Endothelial cell of umbilical vein (primary cell): ENCODE measurements at regions not wholly inside any gene's neighbourhood (a gene's known extent, or its start where the extent isn't known, plus 50 kb on each side); places are given as distances from the start of the nearest gene placed in this dataset.
"Not testable (repeated sequence)": the region's sequence is repeated elsewhere in the genome, so short reads cannot be mapped to it uniquely, and the experiment has no call there.

Experiments
- BruUV-seq: library from RNA; stranded (reverse); fragments of 400-500 nt; replicated peaks from 2 replicates; lab custom pipeline; 2021; lab: Mats Ljungman, UMichigan
- CTCF ChIA-PET: fragments of 300-600, 350-600 bp; sonication (Branson Sonifier 250); formaldehyde crosslinking; loops from one replicate; lab custom pipeline; 2021; ENCODE audit warnings: antibody characterized with exemption, inconsistent platforms; lab: Charles Lee
- POLR2A ChIA-PET: fragments of 300-600, 350-600 bp; sonication (Branson Sonifier 250); formaldehyde crosslinking; loops from one replicate; lab custom pipeline; 2021; ENCODE audit warnings: antibody characterized with exemption, inconsistent platforms; lab: Charles Lee
- DNase-seq: peaks from one replicate; pipeline ENCODE4 v3.0.0-alpha.2; 2011; ENCODE audit warnings: low read depth, low spot score
- FAIRE-seq: peaks from 2 replicates; lab custom pipeline; 2011; peaks lifted over from hg19 to GRCh38; lab: Jason Lieb, UNC
- H2AFZ ChIP-seq: 2 replicates; pipeline ENCODE4 v1.6.0; 2012; ENCODE audit warnings: low read depth, low read length, control low read depth, inconsistent platforms
- H3K27ac ChIP-seq: 2 replicates; pipeline ENCODE4 v1.5.1; 2011; ENCODE audit warnings: low read depth, mild to moderate bottlenecking, control low read depth, low read length, moderate library complexity; ENCODE audit not compliant: insufficient read depth
- H3K27me3 ChIP-seq, 2 experiments: 2 replicates each; pipeline versions ENCODE4 v1.6.0 to v1.6.1; 2011; ENCODE audit warnings: low read length in 2 of 2, mixed read lengths in 1 of 2; ENCODE audit not compliant: control insufficient read depth in 2 of 2, insufficient read depth in 2 of 2
- H3K36me3 ChIP-seq, 2 experiments: 2 replicates in 1 of 2; 3 replicates in 1 of 2; pipeline ENCODE4 v1.5.1; 2011; ENCODE audit warnings: low read length in 2 of 2, mild to moderate bottlenecking in 1 of 2, moderate library complexity in 1 of 2; ENCODE audit not compliant: control insufficient read depth in 2 of 2, insufficient read depth in 2 of 2; ENCODE audit errors: extremely low read depth in 1 of 2
- H3K4me1 ChIP-seq: 3 replicates; pipeline ENCODE4 v1.5.1; 2011; ENCODE audit warnings: mild to moderate bottlenecking, low read length; ENCODE audit not compliant: control insufficient read depth, insufficient read depth; ENCODE audit errors: extremely low read depth
- H3K4me2 ChIP-seq: 2 replicates; pipeline ENCODE4 v1.6.1; 2011; ENCODE audit warnings: low read length, control low read depth, mixed read lengths; ENCODE audit not compliant: insufficient read depth
- H3K4me3 ChIP-seq, 3 experiments: fragments of 200-600 bp in 1 of 3; sonication (generic), shearing (Covaris generic) in 1 of 3; replicated peaks in 1 of 3; 2 replicates each; pipeline ENCODE4 v1.5.1; 2011 to 2016; ENCODE audit warnings: control low read depth in 3 of 3, low read length in 3 of 3, mild to moderate bottlenecking in 2 of 3, inconsistent platforms in 1 of 3, low read depth in 1 of 3, moderate library complexity in 1 of 3; ENCODE audit not compliant: insufficient read depth in 1 of 3
- H3K79me2 ChIP-seq: 2 replicates; pipeline ENCODE4 v1.6.0; 2012; ENCODE audit warnings: low read length, inconsistent platforms; ENCODE audit not compliant: control insufficient read depth, insufficient read depth
- H3K9ac ChIP-seq: replicated peaks from 2 replicates; pipeline ENCODE3; 2011; ENCODE audit warnings: low read length, control low read depth; ENCODE audit not compliant: insufficient read depth; ENCODE audit errors: extremely low read depth
- H3K9me1 ChIP-seq: replicated peaks from 3 replicates; pipeline ENCODE4 v1.6.0; 2011; ENCODE audit warnings: mild to moderate bottlenecking, low read length; ENCODE audit not compliant: control insufficient read depth, insufficient read depth; ENCODE audit errors: extremely low read depth
- H3K9me3 ChIP-seq: replicated peaks from 2 replicates; pipeline ENCODE4 v1.5.1; 2012; ENCODE audit warnings: low read length, inconsistent platforms; ENCODE audit not compliant: control insufficient read depth, insufficient read depth
- H4K20me1 ChIP-seq: replicated peaks from 2 replicates; pipeline ENCODE3; 2011; ENCODE audit warnings: mild to moderate bottlenecking, low read length; ENCODE audit not compliant: control insufficient read depth, insufficient read depth; ENCODE audit errors: extremely low read depth
- EZH2 ChIP-seq: IDR thresholded peaks from 2 replicates; pipeline ENCODE4 v1.6.1; 2012; ENCODE audit warnings: borderline replicate concordance, low read depth, mild to moderate bottlenecking, moderate library complexity, low read length, inconsistent platforms; ENCODE audit not compliant: severe bottlenecking
- FOS ChIP-seq: IDR thresholded peaks from 2 replicates; pipeline ENCODE4 v1.6.1; 2011; ENCODE audit warnings: mild to moderate bottlenecking, low read length, moderate library complexity, borderline replicate concordance; ENCODE audit not compliant: insufficient read depth
- GATA2 ChIP-seq: IDR thresholded peaks from 2 replicates; pipeline ENCODE4 v1.7.0; 2011; ENCODE audit warnings: low read depth, mild to moderate bottlenecking, moderate library complexity, mixed read lengths, low read length; ENCODE audit not compliant: insufficient read length, insufficient read depth
- JUN ChIP-seq: IDR thresholded peaks from 2 replicates; pipeline ENCODE4 v1.6.1; 2011; ENCODE audit warnings: borderline replicate concordance, low read depth; ENCODE audit not compliant: insufficient read length, insufficient read depth
- MYC ChIP-seq: IDR thresholded peaks from one replicate; pipeline ENCODE4 v1.6.1; 2011; ENCODE audit warnings: mild to moderate bottlenecking, low read depth, low read length
- POLR2A ChIP-seq: IDR thresholded peaks from 2 replicates; pipeline ENCODE4 v1.6.1; 2012; ENCODE audit warnings: low read depth, mild to moderate bottlenecking, control low read depth, low read length
- POLR2AphosphoS5 ChIP-seq: IDR thresholded peaks from 2 replicates; pipeline ENCODE4 v1.6.1; 2012; ENCODE audit warnings: low read depth, mild to moderate bottlenecking, control low read depth, low read length, moderate library complexity; ENCODE audit not compliant: insufficient read depth
- dilution Hi-C: fragments of 300-500 bp; cut with MboI; formaldehyde crosslinking; loops from one replicate; pipeline ENCODE4 v1.15.0; 2019; ENCODE audit warnings: low sequenced_read_pairs; ENCODE audit not compliant: extremely low pct_ligation_motif_present
- intact Hi-C: fragments of 100-400 bp; cut with micrococcal nuclease; formaldehyde crosslinking; loops from one replicate; pipeline ENCODE4 v1.10.0; 2022
- TF ChIP-seq, protein P1 (sequence below), 2 donors: IDR thresholded peaks; 1 replicate in 1 of 2; 2 replicates in 1 of 2; pipeline ENCODE4 v1.5.1; 2011; ENCODE audit warnings: low read length in 2 of 2, mild to moderate bottlenecking in 2 of 2, moderate library complexity in 2 of 2, control low read depth in 1 of 2, inconsistent platforms in 1 of 2, low read depth in 1 of 2; ENCODE audit not compliant: insufficient read depth in 1 of 2; ENCODE audit errors: extremely low read depth in 1 of 2
- TF ChIP-seq, protein P2 (sequence below): IDR thresholded peaks from 2 replicates; pipeline ENCODE4 v1.6.1; 2011; ENCODE audit not compliant: insufficient read depth, insufficient read length

DNA sequence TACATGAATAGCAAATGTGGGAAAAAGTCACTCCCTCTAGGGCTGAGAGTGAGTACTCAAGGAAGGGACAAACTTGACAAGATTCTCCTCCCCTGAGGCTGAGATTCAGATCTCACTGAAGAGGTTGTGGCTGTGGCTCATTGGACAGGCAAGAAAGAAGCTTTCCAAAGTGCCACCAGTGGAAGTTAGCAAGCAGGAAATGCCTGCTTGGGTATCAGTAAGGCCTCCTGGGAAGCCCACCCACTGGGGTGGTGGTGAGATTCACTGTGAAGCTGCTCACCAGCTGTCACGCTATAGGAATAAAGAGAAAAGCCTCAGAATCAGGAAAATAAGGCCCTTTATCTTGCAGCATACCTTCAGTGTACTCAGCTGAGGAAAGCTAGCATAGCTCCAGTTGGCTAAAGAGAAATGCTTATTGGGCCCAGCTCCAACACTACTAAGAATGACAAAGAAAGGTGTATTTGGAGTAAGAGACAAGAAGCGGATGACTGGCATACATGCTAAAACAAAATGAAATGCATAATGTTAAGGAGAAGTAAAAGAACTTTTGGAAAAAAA, 274.4 kb upstream of the TOM1L1 start:
- no peaks in the 10 kb centered on the region for H4K20me1 ChIP-seq
- peaks cover 5% of the 10 kb centered on the region for H3K9me3 ChIP-seq
- no peak overlapping the region for H3K4me2 ChIP-seq
- no peak overlapping the region for H3K4me3 ChIP-seq
- H2AFZ ChIP-seq = no peak overlapping the region
- DNase-seq = no peak
- H3K36me3 ChIP-seq = no peaks in the 10 kb centered on the region
- no peak for FAIRE-seq
- dilution Hi-C loops = no loop called here
- ChIA-PET CTCF (no interaction called here), POLR2A (no interaction called here)
- no peak overlapping the region for H3K9ac ChIP-seq
- no peaks in the 10 kb centered on the region for H3K27me3 ChIP-seq
- no peaks in the 10 kb centered on the region for H3K79me2 ChIP-seq
- H3K4me1 ChIP-seq = no peaks in the 10 kb centered on the region
- H3K9me1 ChIP-seq = no peaks in the 10 kb centered on the region
- BruUV-seq = no TSS peak
- intact Hi-C loops = no loop called here
- TF ChIP-seq, protein P1, sequence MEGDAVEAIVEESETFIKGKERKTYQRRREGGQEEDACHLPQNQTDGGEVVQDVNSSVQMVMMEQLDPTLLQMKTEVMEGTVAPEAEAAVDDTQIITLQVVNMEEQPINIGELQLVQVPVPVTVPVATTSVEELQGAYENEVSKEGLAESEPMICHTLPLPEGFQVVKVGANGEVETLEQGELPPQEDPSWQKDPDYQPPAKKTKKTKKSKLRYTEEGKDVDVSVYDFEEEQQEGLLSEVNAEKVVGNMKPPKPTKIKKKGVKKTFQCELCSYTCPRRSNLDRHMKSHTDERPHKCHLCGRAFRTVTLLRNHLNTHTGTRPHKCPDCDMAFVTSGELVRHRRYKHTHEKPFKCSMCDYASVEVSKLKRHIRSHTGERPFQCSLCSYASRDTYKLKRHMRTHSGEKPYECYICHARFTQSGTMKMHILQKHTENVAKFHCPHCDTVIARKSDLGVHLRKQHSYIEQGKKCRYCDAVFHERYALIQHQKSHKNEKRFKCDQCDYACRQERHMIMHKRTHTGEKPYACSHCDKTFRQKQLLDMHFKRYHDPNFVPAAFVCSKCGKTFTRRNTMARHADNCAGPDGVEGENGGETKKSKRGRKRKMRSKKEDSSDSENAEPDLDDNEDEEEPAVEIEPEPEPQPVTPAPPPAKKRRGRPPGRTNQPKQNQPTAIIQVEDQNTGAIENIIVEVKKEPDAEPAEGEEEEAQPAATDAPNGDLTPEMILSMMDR (IDR thresholded peaks at IDR 0.05; ENCODE audit: extremely low read depth in 1 of 2, insufficient read depth in 1 of 2, low read depth in 1 of 2, low read length in 2 of 2) = no peak
- TF ChIP-seq JUN = no peak
- TF ChIP-seq MYC = no peak
- TF ChIP-seq GATA2 = no peak
- no peak for TF ChIP-seq EZH2
- TF ChIP-seq FOS = no peak
- TF ChIP-seq, protein P2, sequence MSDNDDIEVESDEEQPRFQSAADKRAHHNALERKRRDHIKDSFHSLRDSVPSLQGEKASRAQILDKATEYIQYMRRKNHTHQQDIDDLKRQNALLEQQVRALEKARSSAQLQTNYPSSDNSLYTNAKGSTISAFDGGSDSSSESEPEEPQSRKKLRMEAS = no peak
- TF ChIP-seq POLR2AphosphoS5 = no peak
- TF ChIP-seq POLR2A = no peak
- no peak overlapping the region for H3K27ac ChIP-seq

DNA sequence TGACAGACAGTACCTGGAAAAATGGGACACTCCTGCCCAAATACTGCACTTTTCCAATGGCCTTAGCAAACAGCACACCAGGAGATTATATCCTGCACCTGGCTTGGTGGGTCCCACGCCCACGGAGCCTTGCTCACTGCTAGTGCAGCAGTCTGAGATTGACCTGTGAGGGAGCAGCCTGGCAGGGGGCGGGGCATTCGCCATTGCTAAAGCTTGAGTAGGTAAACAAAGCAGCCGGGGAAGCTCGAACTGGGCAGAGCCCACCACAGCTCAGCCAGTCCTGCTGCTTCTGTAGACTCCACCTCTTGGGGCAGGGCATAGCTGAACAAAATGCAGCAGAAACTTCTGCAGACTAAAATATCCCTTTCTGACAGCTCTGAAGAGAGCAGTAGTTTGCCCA, 261.2 kb upstream of the TOM1L1 start:
- CTCF ChIA-PET, H3K4me1 ChIP-seq, H3K4me3 ChIP-seq, BruUV-seq, FAIRE-seq, POLR2A ChIA-PET, H3K9me1 ChIP-seq, H3K9ac ChIP-seq, H3K27me3 ChIP-seq, H3K27ac ChIP-seq, H3K79me2 ChIP-seq, dilution Hi-C loops, DNase-seq, H3K9me3 ChIP-seq, H2AFZ ChIP-seq, H4K20me1 ChIP-seq, H3K36me3 ChIP-seq, intact Hi-C loops, H3K4me2 ChIP-seq: not testable (repeated sequence)
